ENCODE measurements at regions not wholly inside any gene's neighbourhood (a gene's known extent, or its start where the extent isn't known, plus 50 kb on each side); places are given as distances from the start of the nearest gene placed in this dataset.

- no peak for ATAC-seq
- TF ChIP-seq TSHZ2 (CRISPR knock-in tag; IDR thresholded peaks at IDR 0.05) (no peak), PATZ1 (CRISPR knock-in tag; IDR thresholded peaks at IDR 0.05; ENCODE audit: borderline replicate concordance) (no peak), CREB5 (CRISPR knock-in tag; IDR thresholded peaks at IDR 0.05; ENCODE audit: low read depth) (no peak), ZNF70 (CRISPR knock-in tag; IDR thresholded peaks at IDR 0.05) (no peak), TOX (CRISPR knock-in tag; IDR thresholded peaks at IDR 0.05; ENCODE audit: borderline replicate concordance) (no peak), ZFP30 (CRISPR knock-in tag; IDR thresholded peaks at IDR 0.05) (no peak), ZC3H10 (CRISPR knock-in tag; IDR thresholded peaks at IDR 0.05) (no peak), CSDC2 (CRISPR knock-in tag; IDR thresholded peaks at IDR 0.05) (no peak), SNAI2 (CRISPR knock-in tag; IDR thresholded peaks at IDR 0.05) (no peak), GLIS3 (CRISPR knock-in tag; IDR thresholded peaks at IDR 0.05) (no peak), PPARA (CRISPR knock-in tag; IDR thresholded peaks at IDR 0.05; ENCODE audit: borderline replicate concordance) (no peak), ZNF565 (CRISPR knock-in tag; conservative IDR thresholded peaks at IDR 0.05; ENCODE audit: low read depth) (no peak), ZFP3 (CRISPR knock-in tag; IDR thresholded peaks at IDR 0.05) (no peak), ZNF8 (CRISPR knock-in tag; IDR thresholded peaks at IDR 0.05) (no peak), ESRRG (CRISPR knock-in tag; IDR thresholded peaks at IDR 0.05) (no peak), RARB (CRISPR knock-in tag; IDR thresholded peaks at IDR 0.05) (no peak)
Observed at GRCh38 chr5:152907488-152908245, 502.6 kb upstream of the NMUR2 start.

GRCh38 chr5:152912924-152913323 lies 507.8 kb upstream of the NMUR2 start:
- no peak for ATAC-seq
- no peak for TF ChIP-seq ZFP3 (CRISPR knock-in tag; IDR thresholded peaks at IDR 0.05)
- no peak for TF ChIP-seq ISL1 (CRISPR knock-in tag; IDR thresholded peaks at IDR 0.05)
- no peak for TF ChIP-seq CREB5 (CRISPR knock-in tag; IDR thresholded peaks at IDR 0.05; ENCODE audit: low read depth)
- no peak for TF ChIP-seq OSR1 (CRISPR knock-in tag; IDR thresholded peaks at IDR 0.05)
- TF ChIP-seq ZFP30 (CRISPR knock-in tag; IDR thresholded peaks at IDR 0.05): no peak

GRCh38 chr5:152932621-152933020 lies 527.5 kb upstream of the NMUR2 start:
- ATAC-seq: no peak
- TF ChIP-seq GLIS3 (CRISPR knock-in tag; IDR thresholded peaks at IDR 0.05) (no peak), CSDC2 (CRISPR knock-in tag; IDR thresholded peaks at IDR 0.05) (no peak), TSHZ2 (CRISPR knock-in tag; IDR thresholded peaks at IDR 0.05) (no peak), ZNF70 (CRISPR knock-in tag; IDR thresholded peaks at IDR 0.05) (no peak), ZNF8 (CRISPR knock-in tag; IDR thresholded peaks at IDR 0.05) (no peak), ZC3H10 (CRISPR knock-in tag; IDR thresholded peaks at IDR 0.05) (no peak), PATZ1 (CRISPR knock-in tag; IDR thresholded peaks at IDR 0.05; ENCODE audit: borderline replicate concordance) (no peak), ZFP30 (CRISPR knock-in tag; IDR thresholded peaks at IDR 0.05) (no peak), ISL1 (CRISPR knock-in tag; IDR thresholded peaks at IDR 0.05) (no peak), ZFP3 (CRISPR knock-in tag; IDR thresholded peaks at IDR 0.05) (no peak), RARB (CRISPR knock-in tag; IDR thresholded peaks at IDR 0.05) (no peak), PPARA (CRISPR knock-in tag; IDR thresholded peaks at IDR 0.05; ENCODE audit: borderline replicate concordance) (no peak)
